NCI-H526 (cell line): ENCODE measurements at regions not wholly inside any gene's neighbourhood (a gene's known extent, or its start where the extent isn't known, plus 50 kb on each side); places are given as distances from the start of the nearest gene placed in this dataset.
A peak's percentile ranks its signal among the peaks of the same experiment; 100 is the strongest.

ENCODE experiments used
- DNase-seq, 2 experiments: peaks; one replicate each; lab custom pipeline; 2025; lab: John Stamatoyannopoulos, UW

- DNase-seq, result no peak
Measured at GRCh38 chr2:217273851-217274250, 414.0 kb upstream of the TNP1 start.

- no peak for DNase-seq
Measured at GRCh38 chr2:217273162-217273561, 413.3 kb upstream of the TNP1 start.

GRCh38 chr2:217271813-217272212 lies 411.9 kb upstream of the TNP1 start:
- DNase-seq, result no peak

- DNase-seq, result no peak
Measured at GRCh38 chr2:217270485-217271121, 410.7 kb upstream of the TNP1 start.

GRCh38 chr2:217269701-217270484 lies 410.0 kb upstream of the TNP1 start:
- DNase-seq, result no peak

- DNase-seq, result no peak
Measured at GRCh38 chr2:217268978-217269377, 409.1 kb upstream of the TNP1 start.

- no peak for DNase-seq
Measured at GRCh38 chr2:217267758-217268157, 407.9 kb upstream of the TNP1 start.

GRCh38 chr2:217263756-217264155 lies 403.9 kb upstream of the TNP1 start:
- no peak for DNase-seq

- no peak for DNase-seq
Measured at GRCh38 chr2:217262911-217263310, 403.0 kb upstream of the TNP1 start.

GRCh38 chr2:217261452-217261851 lies 401.6 kb upstream of the TNP1 start:
- no peak for DNase-seq

GRCh38 chr2:217260441-217261115 lies 400.7 kb upstream of the TNP1 start:
- DNase-seq, result no peak

GRCh38 chr2:217258170-217258569 lies 398.3 kb upstream of the TNP1 start:
- no peak for DNase-seq

GRCh38 chr2:217256251-217256650 lies 396.4 kb upstream of the TNP1 start:
- no peak for DNase-seq

- no peak for DNase-seq
Measured at GRCh38 chr2:217254111-217254510, 394.2 kb upstream of the TNP1 start.

GRCh38 chr2:217252181-217252580 lies 392.3 kb upstream of the TNP1 start:
- no peak for DNase-seq

GRCh38 chr2:217250013-217250524 lies 390.2 kb upstream of the TNP1 start:
- no peak for DNase-seq

- DNase-seq, result no peak
Measured at GRCh38 chr2:217249121-217250012, 389.5 kb upstream of the TNP1 start.

- peak in 1 of 2 experiments; percentile 7 for DNase-seq
Measured at GRCh38 chr2:217248312-217248935, 388.6 kb upstream of the TNP1 start.

- DNase-seq, result no peak
Measured at GRCh38 chr2:217247476-217247875, 387.6 kb upstream of the TNP1 start.

GRCh38 chr2:217246108-217246507 lies 386.2 kb upstream of the TNP1 start:
- no peak for DNase-seq

- no peak for DNase-seq
Measured at GRCh38 chr2:217244815-217245214, 385.0 kb upstream of the TNP1 start.
